BE2C (cell line): ENCODE measurements at regions not wholly inside any gene's neighbourhood (a gene's known extent, or its start where the extent isn't known, plus 50 kb on each side); places are given as distances from the start of the nearest gene placed in this dataset.

Experiments
- DNase-seq: peaks from one replicate; pipeline ENCODE4 v3.0.0-alpha.2; 2020
- H3K27me3 ChIP-seq: fragments of 250-450 bp; sonication (Bioruptor Pico); 2 replicates; pipeline ENCODE4 v1.5.1; 2020; ENCODE audit warnings: mild to moderate bottlenecking
- H3K36me3 ChIP-seq: fragments of 250-450 bp; sonication (Bioruptor Pico); 2 replicates; pipeline ENCODE4 v1.5.1; 2020; ENCODE audit warnings: mild to moderate bottlenecking
- H3K4me1 ChIP-seq: fragments of 250-450 bp; sonication (Bioruptor Pico); 2 replicates; pipeline ENCODE4 v1.5.1; 2020
- H3K4me3 ChIP-seq: 2 replicates; pipeline ENCODE4 v1.5.1; 2011; ENCODE audit warnings: low read depth, low read length
- H3K9me3 ChIP-seq: fragments of 250-450 bp; sonication (Bioruptor Pico); 2 replicates; pipeline ENCODE4 v1.5.1; 2020
- TF ChIP-seq, protein P1 (sequence below): IDR thresholded peaks from 2 replicates; pipeline ENCODE4 v1.5.1; 2012; ENCODE audit warnings: mild to moderate bottlenecking, low read depth, low read length

DNA sequence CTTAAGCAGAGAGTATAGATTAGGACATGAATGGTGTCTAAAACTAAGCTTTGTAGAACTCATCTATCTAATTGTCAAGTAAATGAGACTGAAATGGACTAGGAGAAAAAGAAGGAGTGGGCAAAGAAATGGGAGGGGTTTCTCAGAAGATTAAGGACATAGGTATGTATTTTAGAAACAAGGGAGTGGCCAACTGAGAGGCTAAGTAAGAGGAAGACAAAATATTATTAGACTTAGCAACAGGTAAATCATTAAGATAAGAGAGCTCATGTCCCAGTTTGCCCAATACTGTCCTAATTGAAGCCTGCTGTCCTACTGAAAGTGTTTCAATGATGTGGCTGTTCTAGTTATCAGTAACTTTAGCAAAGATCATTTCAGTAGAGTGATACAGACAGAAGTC lies 171.4 kb downstream of the KITLG start:
- no peaks in the 10 kb centered on the region for H3K36me3 ChIP-seq
- no peaks in the 10 kb centered on the region for H3K27me3 ChIP-seq
- TF ChIP-seq, protein P1, sequence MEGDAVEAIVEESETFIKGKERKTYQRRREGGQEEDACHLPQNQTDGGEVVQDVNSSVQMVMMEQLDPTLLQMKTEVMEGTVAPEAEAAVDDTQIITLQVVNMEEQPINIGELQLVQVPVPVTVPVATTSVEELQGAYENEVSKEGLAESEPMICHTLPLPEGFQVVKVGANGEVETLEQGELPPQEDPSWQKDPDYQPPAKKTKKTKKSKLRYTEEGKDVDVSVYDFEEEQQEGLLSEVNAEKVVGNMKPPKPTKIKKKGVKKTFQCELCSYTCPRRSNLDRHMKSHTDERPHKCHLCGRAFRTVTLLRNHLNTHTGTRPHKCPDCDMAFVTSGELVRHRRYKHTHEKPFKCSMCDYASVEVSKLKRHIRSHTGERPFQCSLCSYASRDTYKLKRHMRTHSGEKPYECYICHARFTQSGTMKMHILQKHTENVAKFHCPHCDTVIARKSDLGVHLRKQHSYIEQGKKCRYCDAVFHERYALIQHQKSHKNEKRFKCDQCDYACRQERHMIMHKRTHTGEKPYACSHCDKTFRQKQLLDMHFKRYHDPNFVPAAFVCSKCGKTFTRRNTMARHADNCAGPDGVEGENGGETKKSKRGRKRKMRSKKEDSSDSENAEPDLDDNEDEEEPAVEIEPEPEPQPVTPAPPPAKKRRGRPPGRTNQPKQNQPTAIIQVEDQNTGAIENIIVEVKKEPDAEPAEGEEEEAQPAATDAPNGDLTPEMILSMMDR, result no peak

DNA sequence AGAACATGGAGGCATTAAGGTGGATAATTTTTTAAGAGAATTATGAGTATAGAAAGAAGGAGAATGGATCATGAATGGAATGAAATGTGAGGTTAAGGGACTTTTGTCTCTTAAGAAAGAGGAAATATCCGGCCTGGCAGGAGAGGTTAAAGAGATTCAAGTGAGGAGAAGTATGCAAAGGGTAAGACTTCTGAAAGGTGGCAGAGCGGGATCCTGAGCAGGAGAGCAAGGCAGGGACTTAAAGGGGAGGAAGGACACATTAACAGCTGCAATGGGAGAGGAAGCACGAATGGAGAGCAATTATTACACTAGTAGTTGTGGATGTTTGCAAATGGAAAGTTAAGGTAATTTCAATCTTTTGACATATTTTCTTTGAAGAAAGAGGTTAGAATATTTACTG lies 171.0 kb downstream of the KITLG start:
- H3K4me1 ChIP-seq, result no peaks in the 10 kb centered on the region
- H3K36me3 ChIP-seq, result no peaks in the 10 kb centered on the region
- TF ChIP-seq, protein P1, result no peak
- no peak overlapping the region for H3K4me3 ChIP-seq
- DNase-seq, result no peak
- H3K27me3 ChIP-seq, result no peaks in the 10 kb centered on the region
- no peaks in the 10 kb centered on the region for H3K9me3 ChIP-seq

More for the DNA sequence above, 171.4 kb downstream of the KITLG start:
- Histone ChIP-seq H3K4me3 (no peak overlapping the region), H3K9me3 (no peaks in the 10 kb centered on the region), H3K4me1 (no peaks in the 10 kb centered on the region)
- no peak for DNase-seq

DNA sequence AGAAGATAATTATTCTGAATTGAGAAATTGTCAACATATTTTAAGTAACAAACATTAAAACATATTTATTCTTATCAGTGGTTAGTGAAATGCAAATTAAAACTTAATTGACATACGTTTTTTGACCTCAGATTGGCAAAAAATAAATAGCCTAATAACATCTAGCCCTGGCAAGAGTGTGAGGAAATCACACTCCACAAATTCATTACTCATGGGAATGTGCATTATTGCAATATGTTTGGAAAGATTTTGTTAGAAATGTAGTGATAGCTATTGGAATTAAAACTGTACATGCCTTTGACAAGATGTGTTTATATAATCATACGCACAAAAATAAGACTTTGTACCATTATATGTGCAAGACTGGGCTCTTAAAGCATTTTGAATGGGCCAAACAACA lies 168.6 kb downstream of the KITLG start:
- no peak for DNase-seq
- Histone ChIP-seq H3K27me3 (no peaks in the 10 kb centered on the region), H3K9me3 (no peaks in the 10 kb centered on the region), H3K4me3 (no peak overlapping the region), H3K36me3 (no peaks in the 10 kb centered on the region), H3K4me1 (no peaks in the 10 kb centered on the region)
- TF ChIP-seq, protein P1, result no peak

DNA sequence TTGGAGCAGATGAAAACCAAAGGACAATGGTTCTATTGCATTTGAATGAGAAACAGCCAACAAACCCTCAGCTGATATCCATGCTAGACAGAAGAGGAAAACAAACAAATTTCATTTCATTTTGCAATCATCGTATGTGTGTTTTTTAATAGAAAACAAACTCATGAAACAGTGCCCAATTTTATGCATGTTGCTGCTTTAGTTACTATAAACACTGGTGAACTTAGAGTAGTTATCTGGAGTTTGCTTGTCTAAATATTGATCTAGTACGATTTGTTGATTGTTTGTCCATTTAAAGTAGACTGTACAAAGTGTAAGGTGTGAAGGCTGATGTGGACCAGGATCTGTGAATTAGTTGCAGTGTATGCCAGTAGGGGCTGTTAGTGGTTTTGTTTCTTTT lies 166.6 kb downstream of the KITLG start:
- TF ChIP-seq, protein P1, result no peak

DNA sequence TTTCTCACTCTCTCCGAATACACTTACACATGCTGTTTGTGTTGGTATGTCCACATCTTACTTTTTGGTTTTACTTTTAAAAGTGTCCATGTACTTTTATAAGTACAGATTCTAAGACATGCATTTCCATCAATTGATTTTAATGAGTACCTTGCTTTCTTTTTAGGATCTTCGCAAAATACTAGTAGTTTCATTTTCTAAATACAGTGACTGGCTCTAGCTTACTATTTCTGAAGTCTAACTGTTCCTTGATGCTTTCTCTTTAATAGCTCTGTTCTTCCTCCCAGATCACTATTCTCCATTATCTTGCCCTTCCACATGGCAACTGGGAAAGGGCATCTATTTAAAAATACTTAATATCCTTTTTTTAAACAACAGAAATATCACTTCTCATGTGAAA lies 164.1 kb downstream of the KITLG start:
- H3K27me3 ChIP-seq, result no peaks in the 10 kb centered on the region
- H3K4me3 ChIP-seq, result no peak overlapping the region
- no peaks in the 10 kb centered on the region for H3K4me1 ChIP-seq
- no peaks in the 10 kb centered on the region for H3K9me3 ChIP-seq
- no peak for DNase-seq
- no peaks in the 10 kb centered on the region for H3K36me3 ChIP-seq
- TF ChIP-seq, protein P1, result no peak

More for the DNA sequence above, 166.6 kb downstream of the KITLG start:
- H3K36me3 ChIP-seq, result no peaks in the 10 kb centered on the region
- H3K9me3 ChIP-seq, result no peaks in the 10 kb centered on the region
- no peak overlapping the region for H3K4me3 ChIP-seq
- no peaks in the 10 kb centered on the region for H3K4me1 ChIP-seq
- DNase-seq, result no peak
- no peaks in the 10 kb centered on the region for H3K27me3 ChIP-seq

DNA sequence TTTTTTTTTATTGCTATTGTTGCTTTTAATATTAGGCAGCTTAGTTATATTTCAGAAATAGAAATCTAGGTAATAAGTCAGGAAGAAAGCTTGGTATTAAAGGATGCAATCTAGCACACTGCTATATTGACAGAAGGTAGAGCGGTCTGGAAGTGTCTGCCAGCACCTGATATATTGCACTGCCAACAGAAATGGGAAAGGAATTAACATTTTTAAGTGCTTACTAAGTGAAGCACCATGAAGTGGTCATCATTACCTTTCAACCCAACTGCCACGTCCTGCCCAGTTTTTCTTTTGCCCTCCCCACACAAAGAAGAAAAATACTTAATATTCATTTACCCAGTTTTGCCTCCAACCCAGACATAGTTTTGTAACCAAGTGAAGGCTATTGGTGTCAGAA lies 163.5 kb downstream of the KITLG start:
- DNase-seq, result no peak
- TF ChIP-seq, protein P1, result no peak
- no peak overlapping the region for H3K4me3 ChIP-seq

More for the DNA sequence above, 163.5 kb downstream of the KITLG start:
- H3K9me3 ChIP-seq, result no peaks in the 10 kb centered on the region
- no peaks in the 10 kb centered on the region for H3K27me3 ChIP-seq
- H3K4me1 ChIP-seq, result no peaks in the 10 kb centered on the region
- H3K36me3 ChIP-seq, result no peaks in the 10 kb centered on the region
